GM12891 (cell line): ENCODE measurements at regions not wholly inside any gene's neighbourhood (a gene's known extent, or its start where the extent isn't known, plus 50 kb on each side); places are given as distances from the start of the nearest gene placed in this dataset.

Experiments used
- PAX5 ChIP-seq: IDR thresholded peaks from 2 replicates; pipeline ENCODE4 v1.6.1; 2011; ENCODE audit warnings: low read length, moderate library complexity, mild to moderate bottlenecking; ENCODE audit not compliant: insufficient read depth, severe bottlenecking
- POLR2A ChIP-seq: IDR thresholded peaks from 2 replicates; pipeline ENCODE4 v1.6.1; 2011; ENCODE audit warnings: low read depth, low read length, control low read depth
- POLR2AphosphoS5 ChIP-seq: IDR thresholded peaks from 2 replicates; pipeline ENCODE4 v1.6.1; 2011; ENCODE audit warnings: low read depth, low read length, control low read depth
- SPI1 ChIP-seq: IDR thresholded peaks from 2 replicates; pipeline ENCODE4 v1.6.1; 2011; ENCODE audit warnings: low read depth, low read length, control low read depth
- TAF1 ChIP-seq: IDR thresholded peaks from 2 replicates; pipeline ENCODE4 v1.6.1; 2011; ENCODE audit warnings: low read depth, low read length, control low read depth

GRCh38 chr5:77145666-77146065, 58.6 kb upstream of the ZBED3 start:
- TF ChIP-seq POLR2AphosphoS5 = no peak
- TF ChIP-seq POLR2A = no peak
- no peak for TF ChIP-seq PAX5
- no peak for TF ChIP-seq SPI1
- TF ChIP-seq TAF1 = no peak
